Right atrium auricular region (tissue), 2 donors: ENCODE measurements at regions not wholly inside any gene's neighbourhood (a gene's known extent, or its start where the extent isn't known, plus 50 kb on each side); places are given as distances from the start of the nearest gene placed in this dataset.

Source experiments
- DNase-seq: peaks from one replicate; pipeline ENCODE4 v3.0.0-alpha.2; 2019; ENCODE audit warnings: low spot score
- H3K27ac ChIP-seq, 2 donors: fragments of 200-600 bp; sonication (generic); 1 replicate in 1 of 2; 2 replicates in 1 of 2; pipeline ENCODE4 v1.5.1; 2016 to 2019
- H3K27me3 ChIP-seq, 2 donors: fragments of 200-600 bp; sonication (generic); one replicate each; pipeline versions ENCODE4 v1.5.1 to v1.6.0; 2017 to 2019
- H3K36me3 ChIP-seq: fragments of 200-600 bp; sonication (generic); one replicate; pipeline ENCODE4 v1.5.1; 2016
- H3K4me1 ChIP-seq, 2 donors: fragments of 200-600 bp; sonication (generic); one replicate each; pipeline versions ENCODE4 v1.5.1 to v1.6.0; 2017 to 2019
- H3K4me3 ChIP-seq, 2 donors: fragments of 200-600 bp; sonication (generic); 1 replicate in 1 of 2; 2 replicates in 1 of 2; pipeline ENCODE4 v1.5.1; 2017 to 2019; ENCODE audit warnings: mild to moderate bottlenecking in 1 of 2, moderate library complexity in 1 of 2
- H3K9me3 ChIP-seq, 2 donors: fragments of 200-600 bp; sonication (generic); one replicate each; pipeline ENCODE4 v1.5.1; 2019
- TF ChIP-seq, protein P1 (sequence below), 2 donors: fragments of 200-600 bp; sonication (generic); IDR thresholded peaks; one replicate each; pipeline ENCODE4 v1.5.1; 2019; ENCODE audit warnings: antibody characterized with exemption in 2 of 2

- Histone ChIP-seq H3K36me3 (no peaks in the 10 kb centered on the region), H3K9me3 (no peaks in the 10 kb centered on the region), H3K4me3 (no peak overlapping the region), H3K27ac (no peak overlapping the region), H3K27me3 (no peaks in the 10 kb centered on the region), H3K4me1 (no peaks in the 10 kb centered on the region)
- no peak for DNase-seq
- TF ChIP-seq, protein P1, sequence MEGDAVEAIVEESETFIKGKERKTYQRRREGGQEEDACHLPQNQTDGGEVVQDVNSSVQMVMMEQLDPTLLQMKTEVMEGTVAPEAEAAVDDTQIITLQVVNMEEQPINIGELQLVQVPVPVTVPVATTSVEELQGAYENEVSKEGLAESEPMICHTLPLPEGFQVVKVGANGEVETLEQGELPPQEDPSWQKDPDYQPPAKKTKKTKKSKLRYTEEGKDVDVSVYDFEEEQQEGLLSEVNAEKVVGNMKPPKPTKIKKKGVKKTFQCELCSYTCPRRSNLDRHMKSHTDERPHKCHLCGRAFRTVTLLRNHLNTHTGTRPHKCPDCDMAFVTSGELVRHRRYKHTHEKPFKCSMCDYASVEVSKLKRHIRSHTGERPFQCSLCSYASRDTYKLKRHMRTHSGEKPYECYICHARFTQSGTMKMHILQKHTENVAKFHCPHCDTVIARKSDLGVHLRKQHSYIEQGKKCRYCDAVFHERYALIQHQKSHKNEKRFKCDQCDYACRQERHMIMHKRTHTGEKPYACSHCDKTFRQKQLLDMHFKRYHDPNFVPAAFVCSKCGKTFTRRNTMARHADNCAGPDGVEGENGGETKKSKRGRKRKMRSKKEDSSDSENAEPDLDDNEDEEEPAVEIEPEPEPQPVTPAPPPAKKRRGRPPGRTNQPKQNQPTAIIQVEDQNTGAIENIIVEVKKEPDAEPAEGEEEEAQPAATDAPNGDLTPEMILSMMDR (IDR thresholded peaks at IDR 0.05), result no peak
Measured at GRCh38 chr5:117869596-117869995, 1118.8 kb downstream of the DTWD2 start.

DNA sequence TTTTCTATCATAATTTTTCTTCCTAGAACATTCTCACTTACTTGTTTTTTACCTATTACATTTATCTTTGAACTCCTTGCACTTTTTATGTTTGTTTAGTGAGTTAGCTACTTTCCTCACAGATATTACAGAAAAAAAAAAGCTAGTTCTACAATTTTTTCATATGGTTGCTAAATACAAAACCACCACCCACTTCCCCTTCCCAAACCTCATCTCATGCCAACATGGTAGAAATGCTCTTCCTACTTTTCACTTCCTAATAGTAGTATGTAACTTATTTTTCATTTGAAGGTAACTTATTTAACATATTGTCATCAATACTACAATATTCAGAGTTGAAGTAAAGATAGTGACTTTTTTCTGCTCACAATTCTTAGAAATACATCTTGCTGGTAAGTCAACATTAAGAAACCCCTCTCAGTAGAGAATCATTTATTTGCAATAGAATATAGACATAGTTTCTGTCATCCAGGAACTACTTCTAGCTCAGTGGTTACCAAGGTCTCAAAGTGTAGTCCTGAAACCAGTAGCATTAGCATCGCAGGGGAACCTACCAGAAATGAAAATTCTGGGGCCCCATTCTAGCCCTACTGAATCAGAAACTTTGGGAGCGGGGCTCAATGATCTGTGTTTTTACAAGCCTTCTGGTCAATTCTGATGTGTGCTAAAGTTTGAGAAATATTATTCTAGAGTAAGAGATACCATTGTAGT is 1124.6 kb downstream of the DTWD2 start:
- Histone ChIP-seq H3K27me3 (no peaks in the 10 kb centered on the region), H3K4me1 (no peaks in the 10 kb centered on the region), H3K9me3 (no peaks in the 10 kb centered on the region), H3K27ac (no peak overlapping the region), H3K4me3 (no peak overlapping the region), H3K36me3 (no peaks in the 10 kb centered on the region)
- TF ChIP-seq, protein P1 (IDR thresholded peaks at IDR 0.05), result no peak
- no peak for DNase-seq

GRCh38 chr5:117860550-117860949 is 1127.8 kb downstream of the DTWD2 start:
- Histone ChIP-seq H3K9me3 (no peaks in the 10 kb centered on the region), H3K27me3 (no peaks in the 10 kb centered on the region)

DNA sequence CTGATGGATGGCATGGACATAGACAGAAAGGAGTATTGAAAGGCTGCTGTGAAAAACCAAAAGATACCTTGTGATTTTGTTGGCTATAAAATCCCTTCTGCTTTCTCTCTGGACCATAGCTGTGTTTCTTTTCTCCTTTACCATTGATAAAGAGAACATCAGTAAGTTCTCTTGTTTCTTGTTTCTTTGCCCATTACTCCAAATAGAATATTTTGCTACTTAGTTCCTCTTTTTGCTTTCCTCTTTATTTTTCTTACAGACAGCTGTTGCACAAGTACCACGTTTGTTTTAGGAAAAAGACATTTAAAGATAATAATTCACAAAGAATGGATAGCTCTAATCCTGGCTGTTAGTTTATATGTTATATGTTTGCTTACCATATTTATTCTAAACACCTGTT is 1129.2 kb downstream of the DTWD2 start:
- Histone ChIP-seq H3K9me3 (no peaks in the 10 kb centered on the region), H3K36me3 (no peaks in the 10 kb centered on the region), H3K27ac (no peak overlapping the region), H3K4me3 (no peak overlapping the region), H3K27me3 (no peaks in the 10 kb centered on the region), H3K4me1 (no peaks in the 10 kb centered on the region)
- TF ChIP-seq, protein P1 (IDR thresholded peaks at IDR 0.05), result no peak
- DNase-seq, result no peak

More at GRCh38 chr5:117860550-117860949, 1127.8 kb downstream of the DTWD2 start:
- Histone ChIP-seq H3K4me1 (no peaks in the 10 kb centered on the region), H3K36me3 (no peaks in the 10 kb centered on the region), H3K27ac (no peak overlapping the region), H3K4me3 (no peak overlapping the region)
- no peak for DNase-seq
- TF ChIP-seq, protein P1 (IDR thresholded peaks at IDR 0.05), result no peak

DNA sequence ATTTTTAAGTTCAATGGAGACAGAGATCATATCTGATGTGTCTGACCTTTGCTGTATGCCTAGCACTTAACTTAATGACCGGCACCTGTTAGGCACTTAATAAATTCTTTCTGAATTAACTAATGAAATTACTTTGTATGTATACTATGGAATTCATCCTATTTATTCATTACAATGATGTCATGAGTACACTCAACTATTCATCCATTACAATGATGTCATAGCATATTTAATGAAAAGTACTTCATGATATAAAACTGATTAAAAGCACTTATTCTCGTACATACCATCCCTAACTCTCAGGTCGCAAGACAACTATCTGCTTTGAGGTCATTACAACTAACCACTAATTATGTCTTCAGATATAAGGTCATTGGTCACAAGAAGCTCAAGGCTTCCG is 1131.6 kb downstream of the DTWD2 start:
- Histone ChIP-seq H3K27ac (no peak overlapping the region), H3K9me3 (no peaks in the 10 kb centered on the region), H3K36me3 (no peaks in the 10 kb centered on the region), H3K4me1 (no peaks in the 10 kb centered on the region), H3K27me3 (no peaks in the 10 kb centered on the region), H3K4me3 (no peak overlapping the region)
- no peak for DNase-seq
- TF ChIP-seq, protein P1 (IDR thresholded peaks at IDR 0.05), result no peak

DNA sequence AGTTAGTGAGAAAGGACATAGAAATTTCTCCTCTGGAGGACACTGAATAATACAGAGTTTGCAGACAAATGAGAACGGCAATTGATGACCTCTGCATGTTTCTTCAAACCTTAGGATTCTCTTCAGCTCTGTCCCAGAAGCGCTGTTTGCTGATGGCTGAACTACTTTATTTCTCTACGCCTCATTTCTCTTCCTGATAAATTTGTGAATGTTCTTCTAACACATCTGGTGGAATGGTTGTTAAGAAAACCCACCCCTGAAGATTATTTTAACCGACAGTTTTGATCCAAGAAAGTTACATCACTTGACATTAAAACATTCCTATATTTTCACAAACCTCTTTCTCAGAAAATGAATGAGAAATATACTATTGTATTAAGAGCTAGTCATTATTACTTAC is 1150.6 kb downstream of the DTWD2 start:
- Histone ChIP-seq H3K4me3 (no peak overlapping the region), H3K4me1 (no peaks in the 10 kb centered on the region), H3K36me3 (no peaks in the 10 kb centered on the region), H3K27ac (no peak overlapping the region), H3K9me3 (no peaks in the 10 kb centered on the region), H3K27me3 (no peaks in the 10 kb centered on the region)
- DNase-seq, result no peak
- TF ChIP-seq, protein P1 (IDR thresholded peaks at IDR 0.05), result no peak
